ENCODE measurements at regions not wholly inside any gene's neighbourhood (a gene's known extent, or its start where the extent isn't known, plus 50 kb on each side); places are given as distances from the start of the nearest gene placed in this dataset.

- DNase-seq (ENCODE audit: low read depth), result no peak
These were observed 86.8 kb downstream of the SPRING1 start for GRCh38 chr12:116651089-116651488.

- no peak for DNase-seq (ENCODE audit: low read depth)
These were observed 87.2 kb downstream of the SPRING1 start for GRCh38 chr12:116650585-116651087.

DNA sequence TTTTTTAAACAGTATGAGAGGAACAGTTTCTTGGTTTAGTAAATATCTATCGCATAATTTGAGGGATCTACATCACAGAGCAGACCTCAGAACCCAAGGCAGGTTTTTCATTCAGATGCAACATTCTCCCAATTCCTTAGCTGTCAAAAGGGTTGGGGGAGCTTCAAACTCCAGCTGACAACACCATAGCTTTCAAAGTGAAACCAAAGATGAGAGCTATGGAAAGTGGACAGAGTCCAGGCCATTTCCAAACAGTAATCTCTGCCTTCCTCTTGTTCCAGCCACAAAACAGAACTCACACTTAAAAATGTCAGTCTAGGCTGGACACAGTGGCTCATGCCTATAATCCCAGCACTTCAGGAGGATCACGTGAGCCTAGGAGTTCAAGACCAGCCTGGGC is 87.8 kb downstream of the SPRING1 start:
- no peak for DNase-seq (ENCODE audit: low read depth)

GRCh38 chr12:116647813-116648212 is 88.6 kb downstream of the MAP1LC3B2 start:
- DNase-seq (ENCODE audit: low read depth), result no peak

- no peak for DNase-seq (ENCODE audit: low read depth)
These were observed 87.7 kb downstream of the MAP1LC3B2 start for GRCh38 chr12:116646901-116647300.

DNA sequence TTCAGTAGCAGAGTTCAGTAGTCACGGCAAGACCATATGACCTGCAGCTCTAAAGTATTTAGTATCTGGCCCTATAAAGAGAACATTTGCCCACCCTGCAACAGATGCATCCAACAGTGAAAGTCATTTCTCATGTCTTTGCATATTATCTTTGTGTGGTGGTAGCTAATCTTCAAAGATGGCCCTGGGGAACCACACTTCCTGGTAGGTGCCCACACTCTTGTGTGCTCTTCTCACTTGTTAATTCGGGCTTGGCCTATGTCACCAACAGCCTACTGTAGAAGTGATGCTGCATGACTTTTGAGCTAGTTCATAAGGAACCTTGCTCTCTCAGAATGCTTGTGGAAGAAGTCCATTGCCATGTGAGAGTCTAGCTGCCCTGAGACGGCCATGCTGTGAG is 85.6 kb downstream of the MAP1LC3B2 start:
- DNase-seq (ENCODE audit: low read depth), result no peak

- DNase-seq (ENCODE audit: low read depth), result no peak
These were observed 83.5 kb downstream of the MAP1LC3B2 start for GRCh38 chr12:116642683-116643082.

GRCh38 chr12:116642106-116642505 is 82.9 kb downstream of the MAP1LC3B2 start:
- DNase-seq (ENCODE audit: low read depth), result no peak

DNA sequence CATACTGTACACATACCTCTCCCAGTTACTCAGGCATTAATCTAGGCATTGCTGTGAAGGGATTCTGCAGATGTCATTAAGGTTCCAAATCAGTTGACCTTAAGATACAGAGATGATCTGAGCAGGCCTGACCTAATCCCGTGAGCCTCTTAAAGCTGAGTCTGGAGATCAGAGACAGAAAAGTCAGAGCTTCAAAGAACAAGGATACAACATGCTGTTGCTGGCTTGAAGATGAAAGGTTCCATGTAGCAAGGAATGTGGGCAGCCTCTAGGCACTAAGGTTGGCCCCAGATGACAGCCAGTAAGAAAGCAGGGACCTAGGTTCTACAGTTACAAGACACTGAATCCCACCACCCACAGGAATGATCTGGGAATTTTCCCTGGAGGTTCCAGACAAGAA is 81.1 kb downstream of the MAP1LC3B2 start:
- no peak for DNase-seq (ENCODE audit: low read depth)

GRCh38 chr12:116639765-116640164 is 80.6 kb downstream of the MAP1LC3B2 start:
- DNase-seq (ENCODE audit: low read depth), result no peak

DNA sequence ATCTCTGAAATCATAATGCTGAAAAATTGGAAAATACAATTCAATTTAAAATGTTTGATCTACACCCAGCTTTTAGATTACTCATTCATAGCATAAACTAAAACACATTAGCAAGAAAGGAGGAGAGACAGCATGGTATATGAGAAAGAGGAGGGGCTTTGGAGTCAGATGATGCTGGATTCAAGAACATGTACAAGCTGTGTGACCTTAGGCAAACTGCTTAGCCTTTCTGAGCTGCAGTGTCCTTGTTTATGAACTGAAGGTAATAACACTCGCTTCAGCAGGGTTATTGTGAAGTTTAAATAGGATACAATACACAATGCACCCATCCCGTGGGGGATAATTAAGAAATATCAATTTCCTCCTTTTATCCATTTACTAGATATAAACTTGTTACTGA is 79.2 kb downstream of the MAP1LC3B2 start:
- DNase-seq (ENCODE audit: low read depth), result no peak

GRCh38 chr12:116637589-116638150 is 78.5 kb downstream of the MAP1LC3B2 start:
- no peak for DNase-seq (ENCODE audit: low read depth)

DNA sequence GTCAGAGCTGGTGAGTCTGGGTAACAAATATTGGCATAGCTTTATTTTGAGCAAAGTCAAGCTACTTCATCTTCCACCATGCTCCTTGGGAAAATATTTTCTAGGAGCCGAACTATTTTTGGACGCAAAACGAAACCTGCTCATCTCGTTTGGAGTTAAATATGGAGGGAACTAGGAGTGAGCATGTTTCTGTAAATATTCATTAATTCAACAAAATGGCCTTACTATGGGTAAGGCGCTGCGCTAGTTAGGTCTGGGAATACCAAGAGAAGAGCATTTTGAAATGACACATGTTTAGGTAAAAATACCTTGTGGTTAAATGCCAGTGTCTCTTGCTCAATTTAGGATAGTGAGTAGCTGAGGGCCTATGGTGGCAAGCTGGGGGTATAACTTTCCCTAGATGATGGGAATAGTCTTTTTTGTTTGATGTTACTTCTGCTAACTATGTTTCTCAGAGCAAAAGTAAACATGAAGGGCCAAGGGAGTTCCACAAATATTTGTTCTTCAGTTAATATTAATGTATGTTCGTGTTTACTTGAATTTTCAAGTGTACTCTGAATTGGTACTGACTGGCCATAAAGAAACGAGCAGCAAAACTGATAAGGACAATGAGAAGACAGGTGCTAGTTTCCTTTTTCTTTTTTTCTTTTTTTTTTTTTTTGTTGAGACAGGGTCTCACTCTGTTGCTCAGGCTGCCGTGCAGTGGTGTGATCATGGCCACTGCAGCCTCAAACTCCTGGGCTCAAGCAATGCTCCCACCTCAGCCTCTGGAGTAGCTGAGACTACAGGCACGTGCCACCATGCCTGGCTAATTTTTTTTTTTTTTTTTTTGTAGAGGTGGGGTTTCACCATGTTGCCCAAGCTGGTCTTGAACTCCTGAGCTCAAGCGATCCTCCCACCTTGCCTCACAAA is 77.7 kb downstream of the MAP1LC3B2 start:
- no peak for DNase-seq (ENCODE audit: low read depth)

GRCh38 chr12:116635487-116635886 is 76.3 kb downstream of the MAP1LC3B2 start:
- no peak for DNase-seq (ENCODE audit: low read depth)

DNA sequence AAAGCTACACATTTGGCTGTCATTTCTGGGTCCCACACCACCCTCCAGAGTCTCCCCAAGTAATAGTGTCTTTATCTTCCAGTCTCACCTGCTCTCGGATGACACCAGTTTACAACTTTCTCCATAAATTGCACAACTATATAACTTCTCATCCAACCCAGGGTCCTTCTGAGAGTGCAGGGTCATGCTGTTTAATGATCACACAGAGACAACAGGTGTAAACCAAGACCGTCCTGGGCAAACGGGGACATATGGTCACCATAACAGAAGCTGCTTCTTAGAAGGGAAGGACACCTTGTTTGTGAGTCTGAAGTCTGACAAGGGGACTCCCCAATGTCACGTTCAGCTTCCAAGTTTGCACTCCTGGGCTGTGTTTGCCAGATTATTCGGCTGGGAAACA is 74.3 kb downstream of the MAP1LC3B2 start:
- no peak for DNase-seq (ENCODE audit: low read depth)

DNA sequence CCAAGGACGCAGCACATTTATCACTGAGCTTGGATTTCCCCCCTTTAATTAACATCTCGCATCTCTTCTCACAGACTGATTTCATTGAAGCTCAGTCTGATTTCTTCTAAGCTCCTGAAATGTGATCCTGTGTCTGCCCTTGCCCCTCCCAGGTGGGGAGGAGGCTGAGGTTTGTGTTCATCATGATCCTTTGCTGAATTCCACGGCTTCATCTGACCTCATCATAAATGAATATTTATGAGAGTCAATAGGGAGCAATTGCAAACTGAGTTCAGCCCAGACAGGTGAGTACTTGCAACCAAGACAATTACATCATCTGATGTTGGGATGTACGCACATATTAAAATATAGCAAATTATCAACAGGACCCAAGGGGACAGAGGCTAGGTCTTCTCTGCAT is 72.4 kb downstream of the MAP1LC3B2 start:
- no peak for DNase-seq (ENCODE audit: low read depth)

GRCh38 chr12:116630762-116631161 is 71.6 kb downstream of the MAP1LC3B2 start:
- DNase-seq (ENCODE audit: low read depth), result no peak

DNA sequence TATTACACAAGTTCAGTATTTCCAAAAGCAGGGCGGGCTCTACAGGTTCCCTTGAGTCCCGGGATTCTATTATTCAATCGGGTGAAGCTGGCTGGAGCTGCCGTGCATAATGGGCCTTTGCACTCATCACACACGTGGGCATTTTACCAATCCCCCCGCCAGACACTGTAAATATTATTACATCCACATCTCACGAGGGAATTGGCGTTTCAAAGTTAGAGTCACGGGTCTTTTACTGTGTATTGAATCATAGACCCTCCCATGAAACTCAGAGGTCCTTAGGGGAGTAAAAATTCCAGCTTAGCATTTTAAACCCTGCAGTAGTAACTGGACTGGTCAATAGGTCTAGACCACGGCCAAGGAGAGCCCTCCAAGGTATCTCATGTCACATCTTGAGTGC is 70.3 kb downstream of the MAP1LC3B2 start:
- no peak for DNase-seq (ENCODE audit: low read depth)

GRCh38 chr12:116628989-116629388 is 69.8 kb downstream of the MAP1LC3B2 start:
- no peak for DNase-seq (ENCODE audit: low read depth)

- DNase-seq (ENCODE audit: low read depth), result no peak
These were observed 69.2 kb downstream of the MAP1LC3B2 start for GRCh38 chr12:116628450-116628793.
